Peyer's patch (tissue), 4 donors: ENCODE measurements at regions not wholly inside any gene's neighbourhood (a gene's known extent, or its start where the extent isn't known, plus 50 kb on each side); places are given as distances from the start of the nearest gene placed in this dataset.

Experiments
- CTCF ChIP-seq, 6 experiments: fragments of 450-650 bp in 4 of 6; fragments of 200-600 bp in 2 of 6; sonication (generic) in 1 of 6; IDR thresholded peaks; one replicate each; pipeline ENCODE4 v1.5.1; 2017 to 2019; ENCODE audit warnings: antibody characterized with exemption in 6 of 6, mild to moderate bottlenecking in 3 of 6, moderate library complexity in 1 of 6
- POLR2A ChIP-seq, 2 donors: fragments of 450-650 bp; IDR thresholded peaks; one replicate each; pipeline ENCODE4 v1.5.1; 2017; ENCODE audit warnings: antibody characterized with exemption in 2 of 2, mild to moderate bottlenecking in 2 of 2, moderate library complexity in 2 of 2

- TF ChIP-seq CTCF (IDR thresholded peaks at IDR 0.05): no peak
- no peak for TF ChIP-seq POLR2A (IDR thresholded peaks at IDR 0.05)
Observed at GRCh38 chr4:156052116-156052515, 98.5 kb upstream of the CTSO start.
